Endodermal cell (in vitro differentiated cells): ENCODE measurements at regions not wholly inside any gene's neighbourhood (a gene's known extent, or its start where the extent isn't known, plus 50 kb on each side); places are given as distances from the start of the nearest gene placed in this dataset.

Experiments used
- DNase-seq: peaks from one replicate; pipeline ENCODE4 v3.0.0-alpha.2; 2017
- H3K27ac ChIP-seq: 2 replicates; pipeline ENCODE4 v1.5.1; 2013; ENCODE audit warnings: mild to moderate bottlenecking, low read depth, low read length, moderate library complexity
- H3K27me3 ChIP-seq: 2 replicates; pipeline ENCODE4 v1.6.1; 2013; ENCODE audit warnings: mild to moderate bottlenecking, low read length, moderate library complexity; ENCODE audit not compliant: insufficient read depth, control insufficient read depth, poor library complexity, severe bottlenecking
- H3K36me3 ChIP-seq: 2 replicates; pipeline ENCODE4 v1.7.0; 2013; ENCODE audit warnings: mild to moderate bottlenecking, low read length, moderate library complexity; ENCODE audit not compliant: control insufficient read depth, insufficient read depth
- H3K4me1 ChIP-seq: one replicate; pipeline ENCODE4 v1.7.0; 2013; ENCODE audit warnings: low read length; ENCODE audit not compliant: control insufficient read depth, insufficient read depth
- H3K4me3 ChIP-seq: 2 replicates; pipeline ENCODE4 v1.5.1; 2013; ENCODE audit warnings: mild to moderate bottlenecking, low read length, moderate library complexity
- H3K9ac ChIP-seq: 2 replicates; pipeline ENCODE4 v1.6.1; 2013; ENCODE audit warnings: mild to moderate bottlenecking, low read length, moderate library complexity; ENCODE audit not compliant: poor library complexity, severe bottlenecking; ENCODE audit errors: extremely low read depth
- H3K9me3 ChIP-seq: 2 replicates; pipeline ENCODE4 v1.6.1; 2013; ENCODE audit warnings: mild to moderate bottlenecking, low read length, moderate library complexity; ENCODE audit not compliant: control insufficient read depth
- H3K27ac Mint-ChIP-seq: 2 replicates; pipeline ENCODE4 v1.8.0; 2020; ENCODE audit warnings: mixed read lengths
- H3K27me3 Mint-ChIP-seq: 2 replicates; pipeline ENCODE4 v1.8.0; 2021; ENCODE audit warnings: mild to moderate bottlenecking, mixed read lengths; ENCODE audit not compliant: insufficient read depth
- H3K36me3 Mint-ChIP-seq: 2 replicates; pipeline ENCODE4 v1.8.0; 2020; ENCODE audit warnings: low read depth, mixed read lengths
- H3K4me1 Mint-ChIP-seq: 2 replicates; pipeline ENCODE4 v1.8.0; 2020; ENCODE audit warnings: mixed read lengths
- H3K4me3 Mint-ChIP-seq: 2 replicates; pipeline ENCODE4 v1.8.0; 2020; ENCODE audit warnings: mild to moderate bottlenecking, moderate library complexity, mixed read lengths
- H3K9me3 Mint-ChIP-seq: 2 replicates; pipeline ENCODE4 v1.8.0; 2020; ENCODE audit warnings: mild to moderate bottlenecking, mixed read lengths
- WGBS, 2 experiments: methylation state at CpG; one replicate each; pipeline versions ENCODE4 v1.1.5 to v1.1.7; 2013; ENCODE audit warnings: missing lambda C conversion rate in 2 of 2, mixed read lengths in 1 of 2; ENCODE audit not compliant: insufficient coverage in 1 of 2, insufficient read length in 1 of 2; 5-methylcytosine and 5-hydroxymethylcytosine counted together
- TF ChIP-seq, protein P1 (sequence below): fragments of 200-600 bp; sonication (generic); conservative IDR thresholded peaks from 2 replicates; pipeline ENCODE4 v1.5.0; 2021; ENCODE audit warnings: antibody characterized with exemption, mild to moderate bottlenecking

DNA sequence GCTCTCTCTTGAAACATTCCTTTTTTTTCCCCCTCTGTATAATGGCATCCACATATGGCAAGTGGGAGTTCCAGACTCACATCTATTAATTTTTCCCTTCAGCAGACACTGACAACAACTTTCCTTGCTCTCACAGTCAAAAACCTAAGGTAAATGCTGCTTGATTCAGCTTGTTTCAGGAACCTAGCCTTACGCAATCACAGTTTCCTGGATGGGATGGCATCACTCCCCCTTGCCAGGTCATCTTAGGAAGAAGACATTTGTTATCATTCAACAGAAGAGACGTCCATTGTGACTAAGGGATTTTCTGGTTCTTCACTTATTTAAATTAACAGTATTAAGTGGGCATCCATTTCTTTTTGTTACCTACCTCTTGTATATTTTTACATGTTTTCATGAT is 112.0 kb upstream of the PDGFD start:
- DNase-seq = no peak
- Mint-ChIP-seq H3K27me3 (no peaks in the 10 kb centered on the region), H3K9me3 (no peaks in the 10 kb centered on the region), H3K4me3 (no peak overlapping the region), H3K4me1 (no peaks in the 10 kb centered on the region), H3K27ac (no peak overlapping the region), H3K36me3 (no peaks in the 10 kb centered on the region)
- H3K9ac ChIP-seq = no peak overlapping the region
- H3K9me3 ChIP-seq = no peaks in the 10 kb centered on the region
- no peak overlapping the region for H3K27ac ChIP-seq
- TF ChIP-seq, protein P1, sequence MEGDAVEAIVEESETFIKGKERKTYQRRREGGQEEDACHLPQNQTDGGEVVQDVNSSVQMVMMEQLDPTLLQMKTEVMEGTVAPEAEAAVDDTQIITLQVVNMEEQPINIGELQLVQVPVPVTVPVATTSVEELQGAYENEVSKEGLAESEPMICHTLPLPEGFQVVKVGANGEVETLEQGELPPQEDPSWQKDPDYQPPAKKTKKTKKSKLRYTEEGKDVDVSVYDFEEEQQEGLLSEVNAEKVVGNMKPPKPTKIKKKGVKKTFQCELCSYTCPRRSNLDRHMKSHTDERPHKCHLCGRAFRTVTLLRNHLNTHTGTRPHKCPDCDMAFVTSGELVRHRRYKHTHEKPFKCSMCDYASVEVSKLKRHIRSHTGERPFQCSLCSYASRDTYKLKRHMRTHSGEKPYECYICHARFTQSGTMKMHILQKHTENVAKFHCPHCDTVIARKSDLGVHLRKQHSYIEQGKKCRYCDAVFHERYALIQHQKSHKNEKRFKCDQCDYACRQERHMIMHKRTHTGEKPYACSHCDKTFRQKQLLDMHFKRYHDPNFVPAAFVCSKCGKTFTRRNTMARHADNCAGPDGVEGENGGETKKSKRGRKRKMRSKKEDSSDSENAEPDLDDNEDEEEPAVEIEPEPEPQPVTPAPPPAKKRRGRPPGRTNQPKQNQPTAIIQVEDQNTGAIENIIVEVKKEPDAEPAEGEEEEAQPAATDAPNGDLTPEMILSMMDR = no peak
- no peaks in the 10 kb centered on the region for H3K4me1 ChIP-seq
- H3K36me3 ChIP-seq = no peaks in the 10 kb centered on the region
- H3K4me3 ChIP-seq = no peak overlapping the region
- 98 to 100% methylated on average over 1 to 2 of the region's 2 CpGs for WGBS, 2 experiments
- H3K27me3 ChIP-seq = no peaks in the 10 kb centered on the region

DNA sequence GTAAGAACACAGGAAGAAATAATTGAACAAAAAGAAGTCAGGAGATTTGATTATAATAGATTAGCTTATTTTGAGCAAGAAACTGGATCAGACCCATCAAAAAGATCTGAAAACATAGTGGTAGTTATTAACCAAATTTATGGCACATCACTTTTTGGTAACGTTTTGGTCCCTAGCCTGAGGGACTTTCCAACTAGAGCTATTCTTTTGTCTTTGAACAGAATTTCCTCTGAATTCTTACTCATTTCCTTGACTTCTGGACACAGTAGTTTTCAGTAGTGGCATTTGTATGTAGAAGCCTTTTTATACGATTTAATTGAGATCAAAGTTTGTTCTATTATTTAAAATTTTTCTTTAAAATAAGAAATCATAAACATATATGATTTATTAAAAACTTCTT is 96.5 kb upstream of the PDGFD start:
- no peaks in the 10 kb centered on the region for H3K36me3 ChIP-seq
- Mint-ChIP-seq H3K27ac (no peak overlapping the region), H3K4me3 (no peak overlapping the region), H3K4me1 (peaks cover 2% of the 10 kb centered on the region), H3K9me3 (no peaks in the 10 kb centered on the region), H3K36me3 (no peaks in the 10 kb centered on the region), H3K27me3 (no peaks in the 10 kb centered on the region)
- WGBS, 2 experiments = 88 to 100% methylated on average over 1 of the region's 2 CpGs
- no peak overlapping the region for H3K9ac ChIP-seq
- H3K9me3 ChIP-seq = no peaks in the 10 kb centered on the region
- TF ChIP-seq, protein P1 = no peak
- no peak for DNase-seq
- H3K27ac ChIP-seq = no peak overlapping the region
- peaks cover 3% of the 10 kb centered on the region for H3K4me1 ChIP-seq
- H3K27me3 ChIP-seq = no peaks in the 10 kb centered on the region
- no peak overlapping the region for H3K4me3 ChIP-seq

DNA sequence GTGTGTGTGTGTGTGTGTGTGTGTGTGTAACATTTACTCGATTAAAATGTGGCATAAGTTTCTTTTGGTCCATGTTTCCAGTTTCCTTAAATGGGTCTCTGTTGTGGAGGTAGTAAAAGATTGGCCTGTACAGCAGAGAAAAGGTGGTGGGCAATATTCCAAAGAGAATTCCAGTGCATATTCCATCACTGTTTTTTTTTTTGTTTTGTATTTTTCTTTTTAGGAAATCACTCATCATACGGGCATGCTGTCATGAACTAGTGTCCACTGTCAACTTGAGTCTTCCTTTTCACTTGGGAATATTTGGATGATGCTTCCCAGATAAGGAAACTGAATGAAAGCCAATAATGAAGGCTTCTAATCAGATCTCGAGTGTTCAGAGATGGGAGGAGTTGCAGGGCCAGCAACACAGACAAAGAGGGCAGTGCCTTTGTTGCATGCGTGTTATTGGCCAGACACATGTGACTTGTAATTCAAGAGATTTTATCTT is 95.2 kb upstream of the PDGFD start:
- no peak overlapping the region for H3K27ac ChIP-seq
- H3K4me3 Mint-ChIP-seq = no peak overlapping the region
- no peaks in the 10 kb centered on the region for H3K9me3 Mint-ChIP-seq
- no peaks in the 10 kb centered on the region for H3K36me3 ChIP-seq
- no peaks in the 10 kb centered on the region for H3K9me3 ChIP-seq
- no peak overlapping the region for H3K9ac ChIP-seq
- DNase-seq = no peak
- H3K4me3 ChIP-seq = no peak overlapping the region
- peaks cover 3% of the 10 kb centered on the region for H3K4me1 ChIP-seq
- H3K27ac Mint-ChIP-seq = no peak overlapping the region
- H3K27me3 ChIP-seq = no peaks in the 10 kb centered on the region
- peaks cover 2% of the 10 kb centered on the region for H3K4me1 Mint-ChIP-seq
- WGBS, 2 experiments = 73 to 100% methylated on average over 1 to 4 of the region's 4 CpGs
- H3K36me3 Mint-ChIP-seq = no peaks in the 10 kb centered on the region
- TF ChIP-seq, protein P1 = no peak
- no peaks in the 10 kb centered on the region for H3K27me3 Mint-ChIP-seq
